IgD-negative memory B cell (primary cell): ENCODE measurements at regions not wholly inside any gene's neighbourhood (a gene's known extent, or its start where the extent isn't known, plus 50 kb on each side); places are given as distances from the start of the nearest gene placed in this dataset.

Experiments
- H3K27ac Mint-ChIP-seq, 3 donors: one replicate each; pipeline ENCODE4 v1.8.0; 2020 to 2022; ENCODE audit warnings: mild to moderate bottlenecking in 3 of 3, mixed read lengths in 3 of 3, moderate library complexity in 1 of 3
- H3K27me3 Mint-ChIP-seq: one replicate; pipeline ENCODE4 v1.8.0; 2021; ENCODE audit warnings: mixed read lengths
- H3K36me3 Mint-ChIP-seq: one replicate; pipeline ENCODE4 v1.8.0; 2020; ENCODE audit warnings: mild to moderate bottlenecking, mixed read lengths
- H3K4me1 Mint-ChIP-seq, 3 donors: one replicate each; pipeline ENCODE4 v1.8.0; 2020 to 2022; ENCODE audit warnings: mixed read lengths in 3 of 3, mild to moderate bottlenecking in 1 of 3
- H3K4me3 Mint-ChIP-seq, 4 donors: one replicate each; pipeline ENCODE4 v1.8.0; 2020 to 2022; ENCODE audit warnings: mild to moderate bottlenecking in 4 of 4, mixed read lengths in 4 of 4, moderate library complexity in 3 of 4
- H3K9me3 Mint-ChIP-seq, 3 donors: one replicate each; pipeline ENCODE4 v1.8.0; 2020 to 2021; ENCODE audit warnings: mixed read lengths in 3 of 3, mild to moderate bottlenecking in 1 of 3

- Mint-ChIP-seq H3K9me3 (peaks cover 0 to 17% (median 2%) of the 10 kb centered on the region in 3 donors), H3K4me1 (no peaks in the 10 kb centered on the region), H3K27ac (no peak overlapping the region), H3K36me3 (no peaks in the 10 kb centered on the region), H3K27me3 (no peaks in the 10 kb centered on the region), H3K4me3 (no peak overlapping the region)
Measured at GRCh38 chr12:115771065-115771464, 506.4 kb downstream of the MED13L start.

- Mint-ChIP-seq H3K27ac (no peak overlapping the region), H3K4me3 (no peak overlapping the region), H3K4me1 (no peaks in the 10 kb centered on the region), H3K9me3 (peaks cover 0 to 17% (median 2%) of the 10 kb centered on the region in 3 donors), H3K27me3 (no peaks in the 10 kb centered on the region), H3K36me3 (no peaks in the 10 kb centered on the region)
Measured at GRCh38 chr12:115770643-115771042, 506.9 kb downstream of the MED13L start.

- H3K9me3 Mint-ChIP-seq: peaks cover 0 to 12% (median 0%) of the 10 kb centered on the region in 3 donors
- peak overlapping the region in 1 of 3 donors; percentile 39 for H3K27ac Mint-ChIP-seq
- no peak overlapping the region for H3K4me3 Mint-ChIP-seq
- H3K4me1 Mint-ChIP-seq: no peaks in the 10 kb centered on the region
- H3K36me3 Mint-ChIP-seq: no peaks in the 10 kb centered on the region
- H3K27me3 Mint-ChIP-seq: no peaks in the 10 kb centered on the region
Measured at GRCh38 chr12:115767916-115768315, 509.6 kb downstream of the MED13L start.

- Mint-ChIP-seq H3K9me3 (peaks cover 0 to 6% (median 1%) of the 10 kb centered on the region in 3 donors), H3K36me3 (no peaks in the 10 kb centered on the region), H3K4me1 (no peaks in the 10 kb centered on the region), H3K4me3 (no peak overlapping the region), H3K27me3 (peaks cover 3% of the 10 kb centered on the region), H3K27ac (no peak overlapping the region)
Measured at GRCh38 chr12:115763982-115764621, 513.4 kb downstream of the MED13L start.

- peaks cover 3% of the 10 kb centered on the region for H3K27me3 Mint-ChIP-seq
- H3K9me3 Mint-ChIP-seq: peaks cover 0 to 6% (median 1%) of the 10 kb centered on the region in 3 donors
- H3K36me3 Mint-ChIP-seq: no peaks in the 10 kb centered on the region
- H3K4me3 Mint-ChIP-seq: no peak overlapping the region
- no peaks in the 10 kb centered on the region for H3K4me1 Mint-ChIP-seq
- H3K27ac Mint-ChIP-seq: no peak overlapping the region
Measured at GRCh38 chr12:115763376-115763775, 514.1 kb downstream of the MED13L start.

- Mint-ChIP-seq H3K4me1 (no peaks in the 10 kb centered on the region), H3K27ac (no peak overlapping the region), H3K27me3 (peaks cover 3% of the 10 kb centered on the region)
Measured at GRCh38 chr12:115762936-115763335, 514.6 kb downstream of the MED13L start.

GRCh38 chr12:115761784-115762183 is 515.7 kb downstream of the MED13L start:
- H3K27ac Mint-ChIP-seq: no peak overlapping the region
- no peaks in the 10 kb centered on the region for H3K4me1 Mint-ChIP-seq
- H3K36me3 Mint-ChIP-seq: no peaks in the 10 kb centered on the region
- H3K27me3 Mint-ChIP-seq: peaks cover 3% of the 10 kb centered on the region
- peaks cover 0 to 6% (median 1%) of the 10 kb centered on the region in 3 donors for H3K9me3 Mint-ChIP-seq
- no peak overlapping the region for H3K4me3 Mint-ChIP-seq

More at GRCh38 chr12:115762936-115763335, 514.6 kb downstream of the MED13L start:
- Mint-ChIP-seq H3K9me3 (peaks cover 0 to 6% (median 1%) of the 10 kb centered on the region in 3 donors), H3K4me3 (no peak overlapping the region), H3K36me3 (no peaks in the 10 kb centered on the region)

- Mint-ChIP-seq H3K27ac (no peak overlapping the region), H3K9me3 (peaks cover 0 to 1% (median 0%) of the 10 kb centered on the region in 3 donors), H3K36me3 (no peaks in the 10 kb centered on the region), H3K4me1 (no peaks in the 10 kb centered on the region), H3K4me3 (no peak overlapping the region), H3K27me3 (peaks cover 3% of the 10 kb centered on the region)
Measured at GRCh38 chr12:115760231-115760630, 517.3 kb downstream of the MED13L start.

GRCh38 chr12:115758877-115759620 is 518.4 kb downstream of the MED13L start:
- Mint-ChIP-seq H3K36me3 (no peaks in the 10 kb centered on the region), H3K9me3 (peaks cover 0 to 1% (median 0%) of the 10 kb centered on the region in 3 donors), H3K27ac (no peak overlapping the region), H3K4me3 (no peak overlapping the region), H3K27me3 (peaks cover 3% of the 10 kb centered on the region), H3K4me1 (no peaks in the 10 kb centered on the region)

GRCh38 chr12:115758183-115758582 is 519.3 kb downstream of the MED13L start:
- Mint-ChIP-seq H3K27me3 (peaks cover 3% of the 10 kb centered on the region), H3K4me3 (no peak overlapping the region), H3K27ac (no peak overlapping the region), H3K4me1 (no peaks in the 10 kb centered on the region), H3K36me3 (no peaks in the 10 kb centered on the region), H3K9me3 (peaks cover 0 to 1% (median 0%) of the 10 kb centered on the region in 3 donors)

- H3K27me3 Mint-ChIP-seq: peaks cover 2% of the 10 kb centered on the region
- no peaks in the 10 kb centered on the region for H3K36me3 Mint-ChIP-seq
- H3K9me3 Mint-ChIP-seq: no peaks in the 10 kb centered on the region
- peaks cover 0 to 2% (median 0%) of the 10 kb centered on the region in 3 donors for H3K4me1 Mint-ChIP-seq
- no peak overlapping the region for H3K4me3 Mint-ChIP-seq
- H3K27ac Mint-ChIP-seq: no peak overlapping the region
Measured at GRCh38 chr12:115756804-115757203, 520.7 kb downstream of the MED13L start.

- Mint-ChIP-seq H3K36me3 (no peaks in the 10 kb centered on the region), H3K27me3 (peaks cover 2% of the 10 kb centered on the region), H3K4me1 (peaks cover 0 to 2% (median 0%) of the 10 kb centered on the region in 3 donors), H3K4me3 (no peak overlapping the region), H3K9me3 (no peaks in the 10 kb centered on the region), H3K27ac (no peak overlapping the region)
Measured at GRCh38 chr12:115756271-115756670, 521.2 kb downstream of the MED13L start.

- H3K27me3 Mint-ChIP-seq: peaks cover 2% of the 10 kb centered on the region
- H3K36me3 Mint-ChIP-seq: no peaks in the 10 kb centered on the region
- H3K9me3 Mint-ChIP-seq: no peaks in the 10 kb centered on the region
- no peak overlapping the region for H3K4me3 Mint-ChIP-seq
- peaks cover 0 to 2% (median 0%) of the 10 kb centered on the region in 3 donors for H3K4me1 Mint-ChIP-seq
- H3K27ac Mint-ChIP-seq: no peak overlapping the region
Measured at GRCh38 chr12:115755725-115756085, 521.8 kb downstream of the MED13L start.

GRCh38 chr12:115755061-115755724 is 522.3 kb downstream of the MED13L start:
- H3K36me3 Mint-ChIP-seq: no peaks in the 10 kb centered on the region
- peaks cover 0 to 2% (median 0%) of the 10 kb centered on the region in 3 donors for H3K4me1 Mint-ChIP-seq
- H3K27ac Mint-ChIP-seq: no peak overlapping the region
- no peaks in the 10 kb centered on the region for H3K9me3 Mint-ChIP-seq
- peaks cover 2% of the 10 kb centered on the region for H3K27me3 Mint-ChIP-seq
- H3K4me3 Mint-ChIP-seq: no peak overlapping the region
